GM12878 (cell line): ENCODE measurements at regions not wholly inside any gene's neighbourhood (a gene's known extent, or its start where the extent isn't known, plus 50 kb on each side); places are given as distances from the start of the nearest gene placed in this dataset.

ENCODE experiments used
- ATAC-seq: fragments of 200-7000 bp; cut with Tn5 transposase; 3 replicates; pipeline ENCODE4 v1.9.1; 2020; ENCODE audit warnings: mild to moderate bottlenecking, moderate library complexity
- BruUV-seq: library from RNA; stranded (reverse); fragments of 400-500 nt; replicated peaks from 2 replicates; lab custom pipeline; 2021; lab: Mats Ljungman, UMichigan
- CTCF ChIA-PET: fragments of 300-600 bp; sonication (Branson Sonifier 250); formaldehyde crosslinking; extraction: SDS; loops from one replicate; lab custom pipeline; 2021; ENCODE audit warnings: inconsistent platforms; lab: Yijun Ruan, JAX
- POLR2A ChIA-PET: fragments of 350-600 bp; formaldehyde crosslinking; extraction: SDS; loops from one replicate; lab custom pipeline; 2021; ENCODE audit warnings: inconsistent platforms; lab: Charles Lee
- RAD21 ChIA-PET: fragments of 300-600 bp; sonication (Branson Sonifier 250); formaldehyde crosslinking; loops from one replicate; lab custom pipeline; 2023; ENCODE audit warnings: antibody characterized with exemption; ENCODE audit not compliant: unreplicated experiment; lab: Charles Lee
- SMC1A ChIA-PET: fragments of 300-600 bp; sonication (Branson Sonifier 250); formaldehyde crosslinking; loops from one replicate; lab custom pipeline; 2023; ENCODE audit not compliant: unreplicated experiment, uncharacterized antibody; lab: Charles Lee
- DNase-seq: peaks from one replicate; pipeline ENCODE4 v3.0.0-alpha.2; 2011; ENCODE audit warnings: low read depth, low spot score
- FAIRE-seq: peaks from 3 replicates; lab custom pipeline; 2011; peaks lifted over from hg19 to GRCh38; lab: Jason Lieb, UNC
- H2AFZ ChIP-seq: 2 replicates; pipeline ENCODE4 v1.6.0; 2011; ENCODE audit warnings: low read depth, low read length, control low read depth; ENCODE audit not compliant: control insufficient read depth
- H3K27ac ChIP-seq: 2 replicates; pipeline ENCODE4 v1.5.1; 2011; ENCODE audit warnings: control low read depth; ENCODE audit not compliant: control insufficient read depth, insufficient read depth
- H3K27me3 ChIP-seq, 2 experiments: replicated peaks in 1 of 2; 2 replicates each; pipeline versions ENCODE4 v1.6.0 to v1.6.1; 2011; ENCODE audit warnings: low read length in 1 of 2; ENCODE audit not compliant: control insufficient read depth in 2 of 2, insufficient read depth in 2 of 2
- H3K36me3 ChIP-seq, 2 experiments: 2 replicates each; pipeline ENCODE4 v1.5.1; 2011; ENCODE audit warnings: low read length in 1 of 2; ENCODE audit not compliant: control insufficient read depth in 2 of 2, insufficient read depth in 2 of 2
- H3K4me1 ChIP-seq: 2 replicates; pipeline ENCODE4 v1.6.1; 2011; ENCODE audit warnings: mild to moderate bottlenecking, low read length, moderate library complexity, mixed read lengths; ENCODE audit not compliant: control insufficient read depth, insufficient read depth
- H3K4me2 ChIP-seq: 2 replicates; pipeline ENCODE4 v1.6.0; 2011; ENCODE audit warnings: control low read depth; ENCODE audit not compliant: control insufficient read depth, insufficient read depth
- H3K4me3 ChIP-seq: fragments of 200-600 bp; sonication (generic); 2 replicates; pipeline ENCODE4 v1.5.1; 2016
- H3K79me2 ChIP-seq: 2 replicates; pipeline ENCODE4 v1.6.0; 2011; ENCODE audit warnings: low read length; ENCODE audit not compliant: control insufficient read depth, insufficient read depth
- H3K9ac ChIP-seq: 2 replicates; pipeline ENCODE4 v1.8.0; 2011; ENCODE audit warnings: low read length, control low read depth, mixed read lengths; ENCODE audit not compliant: control insufficient read depth, insufficient read depth
- H3K9me3 ChIP-seq: replicated peaks from 3 replicates; pipeline ENCODE4 v1.5.1; 2011; ENCODE audit warnings: mild to moderate bottlenecking, low read length; ENCODE audit not compliant: control insufficient read depth, insufficient read depth
- H4K20me1 ChIP-seq: 2 replicates; pipeline ENCODE4 v1.6.0; 2011; ENCODE audit not compliant: control insufficient read depth, insufficient read depth
- CBFB ChIP-seq: IDR thresholded peaks from 2 replicates; pipeline ENCODE4 v1.6.1; 2016; ENCODE audit warnings: antibody characterized with exemption, low read depth
- GABPA ChIP-seq: IDR thresholded peaks from 2 replicates; pipeline ENCODE4 v1.6.1; 2014; ENCODE audit warnings: antibody characterized with exemption, low read depth, mild to moderate bottlenecking, inconsistent platforms
- IRF4 ChIP-seq: IDR thresholded peaks from 2 replicates; pipeline ENCODE4 v1.6.1; 2011; ENCODE audit warnings: low read depth, low read length
- MYC ChIP-seq: IDR thresholded peaks from 2 replicates; pipeline ENCODE4 v1.6.1; 2011; ENCODE audit warnings: mild to moderate bottlenecking, low read length, moderate library complexity, inconsistent platforms; ENCODE audit not compliant: insufficient read depth, insufficient replicate concordance, insufficient read length, severe bottlenecking
- SKIL ChIP-seq: fragments of 450-650 bp; IDR thresholded peaks from 2 replicates; pipeline ENCODE4 v1.6.1; 2017; ENCODE audit warnings: mild to moderate bottlenecking, low read depth, inconsistent platforms; ENCODE audit not compliant: poor library complexity, severe bottlenecking
- SRF ChIP-seq, 2 experiments: IDR thresholded peaks; 2 replicates each; pipeline ENCODE4 v1.6.1; 2011; ENCODE audit warnings: low read depth in 2 of 2, low read length in 2 of 2, mild to moderate bottlenecking in 1 of 2, moderate library complexity in 1 of 2
- TAF1 ChIP-seq: IDR thresholded peaks from 2 replicates; pipeline ENCODE4 v1.6.1; 2011; ENCODE audit warnings: mild to moderate bottlenecking, low read depth, low read length, borderline replicate concordance
- USF2 ChIP-seq: IDR thresholded peaks from 2 replicates; pipeline ENCODE4 v1.6.1; 2011; ENCODE audit warnings: low read depth, low read length, improper control_type of control experiment, borderline replicate concordance
- WRNIP1 ChIP-seq: IDR thresholded peaks from 2 replicates; pipeline ENCODE4 v1.6.1; 2011; ENCODE audit warnings: low read depth, low read length, improper control_type of control experiment, borderline replicate concordance
- ZNF274 ChIP-seq: IDR thresholded peaks from one replicate; pipeline ENCODE4 v1.8.0; 2011; ENCODE audit not compliant: insufficient read length, insufficient read depth
- WGBS: methylation state at CpG from one replicate; pipeline ENCODE4 v1.1.6; 2016; ENCODE audit warnings: low lambda C conversion rate; ENCODE audit not compliant: insufficient replicate concordance, insufficient coverage; ENCODE audit errors: missing lambda C conversion rate; 5-methylcytosine and 5-hydroxymethylcytosine counted together
- in situ Hi-C: fragments of 300-500 bp; cut with MboI; formaldehyde crosslinking; loops from 9 replicates; pipeline ENCODE4 v1.14.3; 2018; ENCODE audit warnings: mixed read lengths
- intact Hi-C: fragments of 100-400 bp; cut with micrococcal nuclease; formaldehyde crosslinking; loops from one replicate; pipeline ENCODE4 v1.14.2; 2022; ENCODE audit not compliant: unreplicated experiment
- TF ChIP-seq, protein P1 (sequence below): fragments of 150-350 bp; IDR thresholded peaks from 2 replicates; pipeline ENCODE4 v1.6.1; 2016; ENCODE audit warnings: low read depth, low read length

- no peaks in the 10 kb centered on the region for H4K20me1 ChIP-seq
- FAIRE-seq (no peak), DNase-seq (no peak), ATAC-seq (no peak)
- H3K4me1 ChIP-seq, result no peaks in the 10 kb centered on the region
- ChIA-PET SMC1A (no interaction called here), RAD21 (no interaction called here), CTCF (no interaction called here), POLR2A (no interaction called here)
- no TSS peak for BruUV-seq
- H3K4me2 ChIP-seq, result no peak overlapping the region
- no peaks in the 10 kb centered on the region for H3K9me3 ChIP-seq
- H3K36me3 ChIP-seq, result no peaks in the 10 kb centered on the region
- in situ Hi-C loops, result no loop called here
- TF ChIP-seq IRF4, result no peak
- no peak overlapping the region for H2AFZ ChIP-seq
- no peak overlapping the region for H3K27ac ChIP-seq
- no peak overlapping the region for H3K9ac ChIP-seq
- intact Hi-C loops, result no loop called here
- H3K79me2 ChIP-seq, result no peaks in the 10 kb centered on the region
- no peaks in the 10 kb centered on the region for H3K27me3 ChIP-seq
- H3K4me3 ChIP-seq, result no peak overlapping the region
Measured at GRCh38 chr2:160783474-160783873, 289.9 kb upstream of the RBMS1 start.

GRCh38 chr2:160784034-160784433 is 290.4 kb upstream of the RBMS1 start:
- SMC1A ChIA-PET, result no interaction called here
- no peak for TF ChIP-seq SKIL
- TF ChIP-seq, protein P1, sequence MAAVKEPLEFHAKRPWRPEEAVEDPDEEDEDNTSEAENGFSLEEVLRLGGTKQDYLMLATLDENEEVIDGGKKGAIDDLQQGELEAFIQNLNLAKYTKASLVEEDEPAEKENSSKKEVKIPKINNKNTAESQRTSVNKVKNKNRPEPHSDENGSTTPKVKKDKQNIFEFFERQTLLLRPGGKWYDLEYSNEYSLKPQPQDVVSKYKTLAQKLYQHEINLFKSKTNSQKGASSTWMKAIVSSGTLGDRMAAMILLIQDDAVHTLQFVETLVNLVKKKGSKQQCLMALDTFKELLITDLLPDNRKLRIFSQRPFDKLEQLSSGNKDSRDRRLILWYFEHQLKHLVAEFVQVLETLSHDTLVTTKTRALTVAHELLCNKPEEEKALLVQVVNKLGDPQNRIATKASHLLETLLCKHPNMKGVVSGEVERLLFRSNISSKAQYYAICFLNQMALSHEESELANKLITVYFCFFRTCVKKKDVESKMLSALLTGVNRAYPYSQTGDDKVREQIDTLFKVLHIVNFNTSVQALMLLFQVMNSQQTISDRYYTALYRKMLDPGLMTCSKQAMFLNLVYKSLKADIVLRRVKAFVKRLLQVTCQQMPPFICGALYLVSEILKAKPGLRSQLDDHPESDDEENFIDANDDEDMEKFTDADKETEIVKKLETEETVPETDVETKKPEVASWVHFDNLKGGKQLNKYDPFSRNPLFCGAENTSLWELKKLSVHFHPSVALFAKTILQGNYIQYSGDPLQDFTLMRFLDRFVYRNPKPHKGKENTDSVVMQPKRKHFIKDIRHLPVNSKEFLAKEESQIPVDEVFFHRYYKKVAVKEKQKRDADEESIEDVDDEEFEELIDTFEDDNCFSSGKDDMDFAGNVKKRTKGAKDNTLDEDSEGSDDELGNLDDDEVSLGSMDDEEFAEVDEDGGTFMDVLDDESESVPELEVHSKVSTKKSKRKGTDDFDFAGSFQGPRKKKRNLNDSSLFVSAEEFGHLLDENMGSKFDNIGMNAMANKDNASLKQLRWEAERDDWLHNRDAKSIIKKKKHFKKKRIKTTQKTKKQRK, result no peak
- TF ChIP-seq MYC, result no peak
- no peak for TF ChIP-seq WRNIP1
- TF ChIP-seq TAF1, result no peak
- TF ChIP-seq USF2, result no peak
- no peak for TF ChIP-seq CBFB
- TF ChIP-seq GABPA, result no peak
- TF ChIP-seq SRF (IDR thresholded peaks at IDR 0.05; ENCODE audit: low read depth in 2 of 2, low read length in 2 of 2), result no peak
- TF ChIP-seq ZNF274, result no peak

More at GRCh38 chr2:160784034-160784433, 290.4 kb upstream of the RBMS1 start:
- no peak for DNase-seq
- no peaks in the 10 kb centered on the region for H3K9me3 ChIP-seq
- no peak overlapping the region for H3K4me2 ChIP-seq
- no peak for ATAC-seq
- H3K36me3 ChIP-seq, result no peaks in the 10 kb centered on the region
- RAD21 ChIA-PET, result no interaction called here
- CTCF ChIA-PET, result no interaction called here
- no peak overlapping the region for H3K27ac ChIP-seq
- in situ Hi-C loops, result no loop called here
- no peak for FAIRE-seq
- no peaks in the 10 kb centered on the region for H4K20me1 ChIP-seq
- H3K4me3 ChIP-seq, result no peak overlapping the region
- no TSS peak for BruUV-seq
- no peak overlapping the region for H2AFZ ChIP-seq
- 0% methylated on average over 3 of the region's 3 CpGs for WGBS
- POLR2A ChIA-PET, result no interaction called here
- no peaks in the 10 kb centered on the region for H3K79me2 ChIP-seq
- H3K27me3 ChIP-seq, result no peaks in the 10 kb centered on the region
- H3K9ac ChIP-seq, result no peak overlapping the region
- no peaks in the 10 kb centered on the region for H3K4me1 ChIP-seq
- intact Hi-C loops, result no loop called here
